Gastrocnemius medialis (tissue), 4 donors: ENCODE measurements at regions not wholly inside any gene's neighbourhood (a gene's known extent, or its start where the extent isn't known, plus 50 kb on each side); places are given as distances from the start of the nearest gene placed in this dataset.

Experiments
- POLR2A ChIP-seq, 2 donors: fragments of 450-650 bp; IDR thresholded peaks; one replicate each; pipeline ENCODE4 v1.6.1; 2017; ENCODE audit warnings: antibody characterized with exemption in 2 of 2, mild to moderate bottlenecking in 2 of 2, moderate library complexity in 2 of 2
- TF ChIP-seq, protein P1 (sequence below), 5 experiments: fragments of 450-650 bp in 3 of 5; fragments of 200-600 bp in 2 of 5; sonication (generic) in 2 of 5; IDR thresholded peaks in 4 of 5; conservative IDR thresholded peaks in 1 of 5; 1 replicate in 4 of 5; 2 replicates in 1 of 5; pipeline ENCODE4 v1.5.1; 2016 to 2019; ENCODE audit warnings: antibody characterized with exemption in 5 of 5, mild to moderate bottlenecking in 3 of 5, moderate library complexity in 3 of 5

DNA sequence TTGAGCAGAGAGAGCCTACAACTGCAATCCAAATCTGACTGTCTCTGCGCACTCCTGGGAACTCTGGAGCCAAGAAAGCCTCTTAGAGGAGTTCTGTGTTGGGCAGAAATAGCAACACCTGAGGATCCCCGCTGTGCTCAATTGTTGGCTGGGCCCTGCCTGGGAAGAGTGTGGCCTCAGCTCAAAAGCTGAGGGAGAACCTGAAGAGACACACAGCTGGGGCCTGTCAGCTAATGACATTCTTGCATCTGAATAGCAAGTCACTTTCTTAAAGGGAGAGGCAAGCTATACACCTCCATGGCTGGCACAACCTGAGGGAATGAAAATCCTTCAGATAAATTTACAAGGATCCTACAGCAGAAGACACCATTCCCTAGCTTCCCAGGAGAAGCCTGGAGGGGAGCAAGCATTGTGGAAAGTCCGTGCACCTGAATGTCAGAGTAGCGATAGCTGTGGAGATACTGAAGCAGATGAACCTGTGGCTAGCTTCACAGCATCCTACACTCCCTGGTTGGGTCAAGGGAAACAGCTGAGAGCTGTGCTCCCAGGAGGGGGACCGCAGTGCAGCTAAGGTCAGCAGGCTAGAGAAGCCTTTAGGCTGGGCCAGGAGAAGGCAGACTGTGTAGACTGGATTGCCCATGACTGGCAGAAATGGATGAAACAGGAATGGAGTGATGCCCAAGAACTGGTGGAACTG, 159.9 kb upstream of the PFN2 start:
- TF ChIP-seq, protein P1, sequence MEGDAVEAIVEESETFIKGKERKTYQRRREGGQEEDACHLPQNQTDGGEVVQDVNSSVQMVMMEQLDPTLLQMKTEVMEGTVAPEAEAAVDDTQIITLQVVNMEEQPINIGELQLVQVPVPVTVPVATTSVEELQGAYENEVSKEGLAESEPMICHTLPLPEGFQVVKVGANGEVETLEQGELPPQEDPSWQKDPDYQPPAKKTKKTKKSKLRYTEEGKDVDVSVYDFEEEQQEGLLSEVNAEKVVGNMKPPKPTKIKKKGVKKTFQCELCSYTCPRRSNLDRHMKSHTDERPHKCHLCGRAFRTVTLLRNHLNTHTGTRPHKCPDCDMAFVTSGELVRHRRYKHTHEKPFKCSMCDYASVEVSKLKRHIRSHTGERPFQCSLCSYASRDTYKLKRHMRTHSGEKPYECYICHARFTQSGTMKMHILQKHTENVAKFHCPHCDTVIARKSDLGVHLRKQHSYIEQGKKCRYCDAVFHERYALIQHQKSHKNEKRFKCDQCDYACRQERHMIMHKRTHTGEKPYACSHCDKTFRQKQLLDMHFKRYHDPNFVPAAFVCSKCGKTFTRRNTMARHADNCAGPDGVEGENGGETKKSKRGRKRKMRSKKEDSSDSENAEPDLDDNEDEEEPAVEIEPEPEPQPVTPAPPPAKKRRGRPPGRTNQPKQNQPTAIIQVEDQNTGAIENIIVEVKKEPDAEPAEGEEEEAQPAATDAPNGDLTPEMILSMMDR (IDR thresholded peaks at IDR 0.05 in 4 of 5, conservative IDR thresholded peaks at IDR 0.05 in 1 of 5): no peak
- no peak for TF ChIP-seq POLR2A (IDR thresholded peaks at IDR 0.05)
